ENCODE measurements at regions not wholly inside any gene's neighbourhood (a gene's known extent, or its start where the extent isn't known, plus 50 kb on each side); places are given as distances from the start of the nearest gene placed in this dataset.
"Not testable (repeated sequence)": the region's sequence is repeated elsewhere in the genome, so short reads cannot be mapped to it uniquely, and the experiment has no call there.

GRCh38 chr10:84966708-84967441 lies 638.5 kb downstream of the CCSER2 start:
- DNase-seq (ENCODE audit: insufficient read length), result no peak
- no peak for TF ChIP-seq POLR2A (IDR thresholded peaks at IDR 0.05; ENCODE audit: low read depth, low read length)
- TF ChIP-seq TAF1 (IDR thresholded peaks at IDR 0.05; ENCODE audit: borderline replicate concordance, low read depth, low read length), result no peak
- TF ChIP-seq POLR2AphosphoS5 (IDR thresholded peaks at IDR 0.05; ENCODE audit: low read depth, low read length), result no peak
- no peak for FAIRE-seq

GRCh38 chr10:84969297-84969696 lies 640.9 kb downstream of the CCSER2 start:
- not testable (repeated sequence) for FAIRE-seq; DNase-seq (ENCODE audit: insufficient read length)

- no peak for FAIRE-seq
Measured at GRCh38 chr10:84987039-84987438, 658.6 kb downstream of the CCSER2 start.

GRCh38 chr10:84988011-84988410 lies 659.6 kb downstream of the CCSER2 start:
- DNase-seq (ENCODE audit: insufficient read length), result no peak
- FAIRE-seq, result no peak

More at GRCh38 chr10:84987039-84987438, 658.6 kb downstream of the CCSER2 start:
- no peak for DNase-seq (ENCODE audit: insufficient read length)
- TF ChIP-seq TAF1 (IDR thresholded peaks at IDR 0.05; ENCODE audit: borderline replicate concordance, low read depth, low read length) (no peak), POLR2A (IDR thresholded peaks at IDR 0.05; ENCODE audit: low read depth, low read length) (no peak)

GRCh38 chr10:84990713-84991112 lies 662.3 kb downstream of the CCSER2 start:
- TF ChIP-seq TAF1 (IDR thresholded peaks at IDR 0.05; ENCODE audit: borderline replicate concordance, low read depth, low read length), result no peak
- FAIRE-seq (no peak), DNase-seq (ENCODE audit: insufficient read length) (no peak)

More at GRCh38 chr10:84988011-84988410, 659.6 kb downstream of the CCSER2 start:
- TF ChIP-seq POLR2AphosphoS5 (IDR thresholded peaks at IDR 0.05; ENCODE audit: low read depth, low read length) (no peak), POLR2A (IDR thresholded peaks at IDR 0.05; ENCODE audit: low read depth, low read length) (no peak), TAF1 (IDR thresholded peaks at IDR 0.05; ENCODE audit: borderline replicate concordance, low read depth, low read length) (no peak)

- FAIRE-seq (no peak), DNase-seq (ENCODE audit: insufficient read length) (no peak)
- TF ChIP-seq TAF1 (IDR thresholded peaks at IDR 0.05; ENCODE audit: borderline replicate concordance, low read depth, low read length), result no peak
- no peak for TF ChIP-seq POLR2AphosphoS5 (IDR thresholded peaks at IDR 0.05; ENCODE audit: low read depth, low read length)
- TF ChIP-seq POLR2A (IDR thresholded peaks at IDR 0.05; ENCODE audit: low read depth, low read length), result no peak
Measured at GRCh38 chr10:84991301-84991700, 662.9 kb downstream of the CCSER2 start.

- TF ChIP-seq POLR2AphosphoS5 (IDR thresholded peaks at IDR 0.05; ENCODE audit: low read depth, low read length) (no peak), TAF1 (IDR thresholded peaks at IDR 0.05; ENCODE audit: borderline replicate concordance, low read depth, low read length) (no peak), POLR2A (IDR thresholded peaks at IDR 0.05; ENCODE audit: low read depth, low read length) (no peak)
- DNase-seq (ENCODE audit: insufficient read length) (no peak), FAIRE-seq (no peak)
Measured at GRCh38 chr10:84993251-84994035, 665.1 kb downstream of the CCSER2 start.

- TF ChIP-seq POLR2AphosphoS5 (IDR thresholded peaks at IDR 0.05; ENCODE audit: low read depth, low read length) (no peak), TAF1 (IDR thresholded peaks at IDR 0.05; ENCODE audit: borderline replicate concordance, low read depth, low read length) (no peak)
- no peak for DNase-seq (ENCODE audit: insufficient read length)
- no peak for FAIRE-seq
Measured at GRCh38 chr10:84994722-84995121, 666.3 kb downstream of the CCSER2 start.

GRCh38 chr10:84996580-84996979 lies 668.2 kb downstream of the CCSER2 start:
- FAIRE-seq (no peak), DNase-seq (ENCODE audit: insufficient read length) (no peak)
- TF ChIP-seq TAF1 (IDR thresholded peaks at IDR 0.05; ENCODE audit: borderline replicate concordance, low read depth, low read length) (no peak), POLR2A (IDR thresholded peaks at IDR 0.05; ENCODE audit: low read depth, low read length) (no peak), POLR2AphosphoS5 (IDR thresholded peaks at IDR 0.05; ENCODE audit: low read depth, low read length) (no peak)

- TF ChIP-seq POLR2AphosphoS5 (IDR thresholded peaks at IDR 0.05; ENCODE audit: low read depth, low read length), result no peak
- no peak for TF ChIP-seq POLR2A (IDR thresholded peaks at IDR 0.05; ENCODE audit: low read depth, low read length)
- TF ChIP-seq TAF1 (IDR thresholded peaks at IDR 0.05; ENCODE audit: borderline replicate concordance, low read depth, low read length), result no peak
- DNase-seq (ENCODE audit: insufficient read length) (no peak), FAIRE-seq (no peak)
Measured at GRCh38 chr10:84997870-84998269, 669.5 kb downstream of the CCSER2 start.

- no peak for FAIRE-seq
- TF ChIP-seq POLR2A (IDR thresholded peaks at IDR 0.05; ENCODE audit: low read depth, low read length), result no peak
- TF ChIP-seq POLR2AphosphoS5 (IDR thresholded peaks at IDR 0.05; ENCODE audit: low read depth, low read length), result no peak
- TF ChIP-seq TAF1 (IDR thresholded peaks at IDR 0.05; ENCODE audit: borderline replicate concordance, low read depth, low read length), result no peak
- no peak for DNase-seq (ENCODE audit: insufficient read length)
Measured at GRCh38 chr10:84999929-85000328, 671.5 kb downstream of the CCSER2 start.

GRCh38 chr10:85003083-85003482 lies 674.7 kb downstream of the CCSER2 start:
- FAIRE-seq, result no peak
- no peak for DNase-seq (ENCODE audit: insufficient read length)
- TF ChIP-seq POLR2AphosphoS5 (IDR thresholded peaks at IDR 0.05; ENCODE audit: low read depth, low read length) (no peak), TAF1 (IDR thresholded peaks at IDR 0.05; ENCODE audit: borderline replicate concordance, low read depth, low read length) (no peak)

Data from GM12892 (cell line).